Suppressor macrophage (primary cell): ENCODE measurements at regions not wholly inside any gene's neighbourhood (a gene's known extent, or its start where the extent isn't known, plus 50 kb on each side); places are given as distances from the start of the nearest gene placed in this dataset.

Source experiments
- DNase-seq, 4 experiments: peaks; one replicate each; pipeline ENCODE4 v3.0.0-alpha.2; 2020 to 2022

DNA sequence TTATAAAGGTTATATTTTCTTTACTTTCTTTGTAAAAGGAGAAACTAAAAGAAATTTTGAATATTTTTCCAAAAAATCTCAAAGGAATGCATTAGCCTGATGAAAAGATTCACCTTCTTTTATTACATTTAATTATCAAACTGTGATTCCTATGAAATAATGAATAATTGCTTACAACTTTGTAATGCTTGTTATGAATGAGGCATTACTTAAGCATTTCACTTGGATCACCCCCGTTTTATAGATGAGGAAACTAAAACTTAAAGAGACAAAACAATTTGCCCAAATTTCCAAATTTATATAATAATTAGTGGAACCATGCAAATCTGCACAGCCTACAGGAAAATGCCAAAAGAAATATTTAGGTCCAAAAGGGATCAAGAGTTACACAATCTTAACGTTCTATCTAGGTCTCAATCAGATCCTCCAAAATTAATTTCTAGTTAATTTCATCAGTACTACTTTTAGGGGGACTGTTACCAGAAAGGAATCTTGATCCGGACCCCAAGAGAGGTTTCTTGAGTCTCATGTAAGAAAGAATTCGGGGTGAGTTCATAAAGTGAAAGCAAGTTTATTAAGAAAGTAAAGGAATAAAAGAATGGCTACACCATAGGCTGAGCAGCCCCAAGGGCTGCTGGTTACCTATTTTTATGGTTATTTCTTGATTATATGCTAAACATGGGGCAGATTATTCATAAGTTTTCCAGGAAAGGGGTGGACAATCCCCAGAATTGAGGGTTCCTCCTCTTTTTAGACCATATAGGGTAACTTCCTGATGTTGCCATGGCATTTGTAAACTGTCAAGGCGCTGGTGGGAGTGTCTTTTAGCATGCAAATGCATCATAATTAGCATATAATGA lies 288.0 kb downstream of the ADGB start:
- no peak for DNase-seq

DNA sequence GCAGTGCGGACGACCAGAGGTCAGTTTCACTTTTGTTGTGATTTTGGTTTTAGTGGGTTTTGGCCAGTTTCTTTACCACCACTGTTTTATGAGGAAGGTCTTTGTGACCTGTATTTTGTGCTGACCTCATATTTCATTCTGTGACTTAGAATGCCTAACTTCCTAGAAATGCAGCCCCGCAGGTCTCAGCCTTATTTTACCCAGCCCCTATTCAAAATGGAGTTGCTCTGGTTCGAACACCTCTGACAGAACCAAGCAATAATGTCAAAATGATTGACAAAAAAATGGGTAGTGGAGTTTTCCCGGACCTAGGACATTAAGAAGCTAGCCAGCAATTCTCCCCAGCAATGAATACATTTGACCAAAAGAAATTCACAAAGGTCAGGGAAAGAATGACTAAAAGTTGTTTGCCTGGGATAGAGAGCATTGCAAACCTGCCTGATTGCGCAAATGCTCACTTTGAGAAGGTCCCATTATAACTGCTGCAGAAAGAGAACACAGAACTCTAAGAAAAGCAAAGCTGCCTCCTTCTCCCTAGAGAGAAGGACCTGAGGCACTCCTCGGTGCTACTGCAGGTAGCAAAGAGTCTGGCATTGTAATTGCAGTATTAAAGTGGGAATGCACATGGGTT lies 288.8 kb downstream of the ADGB start:
- DNase-seq = peak in 1 of 4 experiments; percentile 24

- peak in 3 of 4 experiments; percentile 16 to 46 (median 43) for DNase-seq
Observed at GRCh38 chr6:146889303-146889702, 290.5 kb downstream of the ADGB start.

DNA sequence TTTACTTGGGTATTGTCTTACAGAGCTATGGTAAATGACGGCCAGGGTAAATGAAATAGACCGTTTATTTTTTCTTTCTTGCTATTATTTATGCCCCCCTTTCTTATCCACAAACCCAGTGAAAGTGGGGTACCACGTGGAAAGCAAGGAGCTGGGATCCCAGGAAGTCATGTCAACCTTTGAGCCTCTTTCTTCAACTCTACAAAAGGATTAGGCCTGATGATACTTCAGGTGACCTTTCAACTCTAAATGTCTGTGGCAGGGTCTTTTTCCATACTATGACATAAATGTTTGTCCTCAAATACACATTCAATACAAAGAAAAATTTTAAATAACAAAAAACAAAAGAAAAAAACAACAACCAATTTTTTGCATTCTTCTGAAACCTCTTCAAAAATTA lies 291.4 kb downstream of the ADGB start:
- no peak for DNase-seq

DNA sequence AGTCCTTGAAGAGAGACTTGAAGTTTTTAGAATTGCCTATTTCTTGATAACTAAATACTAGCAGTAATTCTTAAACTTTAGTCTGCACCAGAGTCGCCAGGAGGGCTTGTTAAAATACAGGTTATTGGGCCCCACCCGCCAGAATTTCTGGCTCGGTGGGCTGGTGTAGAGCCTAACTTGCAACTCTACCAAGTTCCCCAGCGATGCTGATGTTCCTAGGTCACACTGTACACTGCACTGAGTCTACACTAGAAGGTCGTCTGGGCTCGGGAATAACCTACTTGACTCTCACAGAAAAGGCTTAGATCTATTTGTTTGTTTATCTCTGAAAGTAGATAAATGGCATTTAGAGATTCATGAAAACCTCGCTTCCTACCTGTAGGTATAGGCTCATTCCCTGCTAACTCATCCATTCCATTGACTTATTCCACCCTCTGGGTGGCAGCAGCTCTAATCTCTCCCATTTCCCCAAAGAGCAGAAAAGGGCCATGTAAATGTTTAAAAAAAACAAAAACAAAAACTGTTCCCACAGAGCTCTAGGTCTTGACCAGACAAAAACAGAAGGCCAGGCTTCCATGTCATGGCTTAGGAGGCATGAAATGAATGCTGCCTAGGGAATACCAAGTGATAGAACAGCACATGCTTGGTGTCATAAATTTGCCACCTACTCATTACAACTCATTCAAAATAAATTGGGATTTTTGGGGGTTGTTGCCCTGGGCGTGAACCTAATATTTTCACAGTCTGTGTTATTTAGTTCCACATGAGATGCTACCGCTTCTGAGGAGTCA lies 292.1 kb downstream of the ADGB start:
- DNase-seq = peak in 2 of 4 experiments; percentile 23 to 25

- peak in 1 of 4 experiments; percentile 15 for DNase-seq
Observed at GRCh38 chr6:146891615-146892265, 293.0 kb downstream of the ADGB start.

GRCh38 chr6:146892283-146892612 lies 293.5 kb downstream of the ADGB start:
- peak in 1 of 4 experiments; percentile 15 for DNase-seq

DNA sequence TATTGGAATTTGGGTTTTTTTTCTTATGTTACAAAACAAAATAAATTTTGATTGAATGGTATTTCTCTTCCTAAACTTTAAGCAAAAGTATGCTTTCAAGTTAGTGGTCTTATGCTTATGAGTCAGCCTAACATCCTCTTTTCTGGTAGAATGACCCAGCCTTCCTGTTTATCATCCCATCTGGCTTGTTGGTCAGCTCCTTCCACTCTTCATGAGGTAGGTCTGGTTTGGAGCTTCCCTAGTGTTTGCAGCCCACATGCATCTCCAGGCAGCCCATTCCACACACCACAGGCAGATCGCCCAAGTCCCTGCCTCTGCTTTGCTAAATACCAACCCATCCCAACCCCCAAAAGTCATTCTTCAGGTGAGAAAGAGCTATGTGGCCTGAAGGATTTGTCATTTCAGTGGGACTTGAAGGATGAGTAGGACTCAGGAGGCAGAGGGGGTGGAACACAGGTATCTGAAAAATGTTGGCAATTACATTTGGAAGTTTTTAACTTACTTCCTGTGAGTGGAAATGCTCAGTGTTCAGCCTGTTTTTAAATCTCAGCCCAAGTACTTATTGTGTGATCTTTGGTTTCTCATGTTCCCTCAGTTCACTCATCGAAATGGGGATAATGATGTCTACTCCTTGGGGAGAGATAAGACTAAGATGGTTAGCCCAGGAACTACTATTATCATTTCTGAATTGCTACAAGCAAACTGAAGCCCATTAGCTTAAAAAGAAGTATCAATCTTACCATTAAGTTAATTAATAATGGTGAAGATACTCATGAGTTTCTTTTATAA lies 294.0 kb downstream of the ADGB start:
- DNase-seq = peak; percentile 68 to 93 (median 86)

DNA sequence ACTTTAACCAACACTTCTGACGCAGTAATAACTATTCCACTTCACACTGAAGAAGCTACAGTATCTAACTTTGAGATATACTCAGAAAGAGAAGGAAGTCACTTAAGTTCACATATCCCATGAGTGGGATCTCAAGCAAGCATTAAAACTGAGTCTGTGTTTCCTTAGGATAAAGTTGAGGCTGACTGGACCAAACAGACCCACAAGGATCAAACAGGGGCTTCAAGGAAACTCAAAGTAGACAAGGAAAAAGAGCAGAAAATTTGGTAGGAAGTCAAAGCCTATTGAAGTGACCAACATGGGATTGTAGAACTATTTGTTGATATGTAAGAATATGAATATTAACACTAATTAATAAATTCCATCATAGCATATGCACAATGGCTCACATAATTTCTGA lies 294.9 kb downstream of the ADGB start:
- DNase-seq = peak in 1 of 4 experiments; percentile 31

GRCh38 chr6:146894624-146895023 lies 295.9 kb downstream of the ADGB start:
- DNase-seq = no peak

GRCh38 chr6:146895101-146895771 lies 296.5 kb downstream of the ADGB start:
- DNase-seq = no peak

- DNase-seq = no peak
Observed at GRCh38 chr6:146895772-146896061, 296.9 kb downstream of the ADGB start.

DNA sequence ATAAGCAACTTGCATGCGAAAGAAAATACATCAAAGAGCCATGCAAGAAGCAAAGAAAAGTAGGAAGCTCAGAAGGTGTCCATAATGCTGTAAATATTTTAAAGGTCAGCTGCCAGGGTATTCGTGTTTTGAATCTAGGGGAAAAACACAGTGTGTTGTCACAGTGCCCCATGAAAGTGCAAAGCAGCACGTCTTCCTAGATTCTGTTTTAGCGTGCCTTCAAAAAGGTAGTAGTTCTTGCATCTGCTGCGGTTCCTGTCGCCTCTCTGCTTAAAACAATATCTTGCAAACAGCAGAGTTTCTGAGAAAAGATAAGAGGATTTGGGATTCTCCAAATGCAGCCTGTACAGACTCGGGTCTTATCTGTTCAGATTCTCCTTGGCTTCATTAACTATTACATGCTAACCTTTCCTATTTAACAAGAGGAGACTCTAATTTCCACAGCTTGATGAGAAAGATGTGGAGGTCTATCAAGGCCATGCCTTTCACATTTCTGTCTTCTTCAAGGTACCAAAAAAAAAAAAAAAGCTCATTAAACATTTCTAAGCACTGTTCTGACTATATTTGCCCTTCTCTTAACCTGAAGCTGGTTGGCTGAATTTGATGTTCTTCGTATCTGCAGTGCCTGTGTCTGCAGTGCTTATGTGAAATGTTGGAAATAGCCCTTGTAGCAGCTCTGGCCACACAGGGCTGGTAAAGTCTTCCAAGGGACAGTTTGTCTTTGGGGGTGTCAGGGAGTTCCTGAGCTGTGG lies 297.5 kb downstream of the ADGB start:
- no peak for DNase-seq

GRCh38 chr6:146896960-146897701 lies 298.4 kb downstream of the ADGB start:
- no peak for DNase-seq

DNA sequence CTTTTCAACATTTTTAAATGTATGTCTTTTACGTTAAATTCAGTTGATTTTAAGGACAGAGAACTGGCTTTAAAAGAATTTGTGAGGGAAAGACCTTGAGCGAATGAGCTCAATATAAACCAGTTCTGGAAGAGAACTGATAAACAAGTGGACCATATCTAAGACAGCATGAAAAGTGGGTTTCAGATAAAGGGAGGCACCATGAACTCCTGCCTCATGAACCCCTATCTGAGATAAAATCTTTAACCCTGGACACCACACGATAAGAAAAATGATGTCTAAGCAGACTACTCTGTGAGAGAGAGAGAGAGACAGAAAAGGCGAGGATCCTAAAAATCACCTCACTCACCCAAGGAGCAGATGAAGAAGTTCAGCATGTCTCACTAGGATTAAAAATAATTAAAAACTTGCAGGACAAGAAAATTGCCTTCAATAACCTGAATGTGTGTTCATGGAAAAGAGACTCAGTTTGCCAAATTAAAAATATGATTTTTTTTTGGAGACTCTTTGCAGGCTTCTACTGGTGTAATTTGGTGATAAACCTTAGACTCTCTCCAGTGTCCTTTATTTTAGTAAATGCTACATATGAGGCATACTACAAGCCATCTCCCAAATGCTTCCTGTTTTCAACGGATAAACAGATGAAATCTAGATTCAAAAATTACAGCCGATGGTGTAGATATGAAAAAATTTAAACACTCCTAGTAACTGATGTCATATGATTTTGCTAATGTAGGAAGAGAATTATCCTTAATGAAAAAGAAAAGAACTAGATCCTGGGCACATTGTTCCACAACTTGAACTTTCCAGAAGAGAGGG lies 299.5 kb downstream of the ADGB start:
- DNase-seq = no peak

GRCh38 chr6:146898888-146899227 lies 300.1 kb downstream of the ADGB start:
- DNase-seq = no peak

GRCh38 chr6:146901940-146902816 lies 302.0 kb upstream of the STXBP5 start:
- DNase-seq = peak in 3 of 4 experiments; percentile 41 to 69 (median 54)

- DNase-seq = no peak
Observed at GRCh38 chr6:146902846-146903245, 301.4 kb upstream of the STXBP5 start.
